ENCODE measurements at regions not wholly inside any gene's neighbourhood (a gene's known extent, or its start where the extent isn't known, plus 50 kb on each side); places are given as distances from the start of the nearest gene placed in this dataset.

DNA sequence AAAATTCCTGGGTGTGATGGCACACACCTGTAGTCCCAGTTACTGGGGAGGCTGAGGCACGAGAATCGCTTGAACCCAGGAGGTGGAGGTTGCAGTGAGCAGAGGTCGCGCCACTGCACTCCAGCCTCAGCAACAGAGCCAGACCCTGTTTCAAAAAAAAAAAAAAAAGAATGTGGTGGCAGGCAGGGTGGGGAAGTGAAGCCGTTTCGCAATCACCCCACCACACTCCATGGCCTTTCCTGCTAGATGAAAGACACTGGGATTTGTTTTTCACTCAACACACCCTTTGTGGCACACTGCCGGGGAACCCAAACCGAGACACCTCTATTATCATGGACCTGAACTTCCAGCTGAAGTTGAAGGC, 172.4 kb upstream of the IQSEC1 start:
- TF ChIP-seq POLR2A (IDR thresholded peaks at IDR 0.05) (no peak), POLR2AphosphoS5 (IDR thresholded peaks at IDR 0.05) (no peak)

Measured in gastroesophageal sphincter (tissue), 2 donors.